ENCODE measurements at regions not wholly inside any gene's neighbourhood (a gene's known extent, or its start where the extent isn't known, plus 50 kb on each side); places are given as distances from the start of the nearest gene placed in this dataset.
"Not testable (repeated sequence)": the region's sequence is repeated elsewhere in the genome, so short reads cannot be mapped to it uniquely, and the experiment has no call there.

DNA sequence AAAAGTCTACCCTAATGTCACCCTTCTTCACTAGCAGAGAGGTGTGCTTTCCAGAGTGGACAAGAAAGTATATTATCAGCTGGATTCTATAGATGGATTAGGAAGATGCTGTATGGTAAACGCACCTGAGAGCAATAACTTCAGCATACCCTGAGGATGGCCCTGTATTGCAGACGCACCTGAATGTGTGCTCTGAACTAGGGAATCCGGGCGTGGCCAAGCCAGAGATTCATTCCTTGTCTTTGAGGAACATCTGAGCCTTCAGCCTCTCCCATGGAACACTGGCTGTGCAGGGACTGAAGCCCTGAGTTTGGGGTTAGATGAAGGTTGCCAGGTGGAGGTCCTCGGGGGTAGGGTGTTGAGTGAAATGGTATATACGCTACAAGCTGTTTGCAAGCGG is 66.2 kb upstream of the NFE2L3 start:
- H3K27me3 ChIP-seq, result no peaks in the 10 kb centered on the region
- DNase-seq, result no peak
- H3K4me3 ChIP-seq, result no peak overlapping the region
- H3K27ac ChIP-seq, result no peak overlapping the region
- no peaks in the 10 kb centered on the region for H3K9me3 ChIP-seq
- TF ChIP-seq, protein P1, sequence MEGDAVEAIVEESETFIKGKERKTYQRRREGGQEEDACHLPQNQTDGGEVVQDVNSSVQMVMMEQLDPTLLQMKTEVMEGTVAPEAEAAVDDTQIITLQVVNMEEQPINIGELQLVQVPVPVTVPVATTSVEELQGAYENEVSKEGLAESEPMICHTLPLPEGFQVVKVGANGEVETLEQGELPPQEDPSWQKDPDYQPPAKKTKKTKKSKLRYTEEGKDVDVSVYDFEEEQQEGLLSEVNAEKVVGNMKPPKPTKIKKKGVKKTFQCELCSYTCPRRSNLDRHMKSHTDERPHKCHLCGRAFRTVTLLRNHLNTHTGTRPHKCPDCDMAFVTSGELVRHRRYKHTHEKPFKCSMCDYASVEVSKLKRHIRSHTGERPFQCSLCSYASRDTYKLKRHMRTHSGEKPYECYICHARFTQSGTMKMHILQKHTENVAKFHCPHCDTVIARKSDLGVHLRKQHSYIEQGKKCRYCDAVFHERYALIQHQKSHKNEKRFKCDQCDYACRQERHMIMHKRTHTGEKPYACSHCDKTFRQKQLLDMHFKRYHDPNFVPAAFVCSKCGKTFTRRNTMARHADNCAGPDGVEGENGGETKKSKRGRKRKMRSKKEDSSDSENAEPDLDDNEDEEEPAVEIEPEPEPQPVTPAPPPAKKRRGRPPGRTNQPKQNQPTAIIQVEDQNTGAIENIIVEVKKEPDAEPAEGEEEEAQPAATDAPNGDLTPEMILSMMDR (IDR thresholded peaks at IDR 0.05), result no peak
- TF ChIP-seq POLR2A (IDR thresholded peaks at IDR 0.05), result no peak
- no peaks in the 10 kb centered on the region for H3K36me3 ChIP-seq
- peaks cover 0 to 6% (median 0%) of the 10 kb centered on the region in 4 donors for H3K4me1 ChIP-seq

DNA sequence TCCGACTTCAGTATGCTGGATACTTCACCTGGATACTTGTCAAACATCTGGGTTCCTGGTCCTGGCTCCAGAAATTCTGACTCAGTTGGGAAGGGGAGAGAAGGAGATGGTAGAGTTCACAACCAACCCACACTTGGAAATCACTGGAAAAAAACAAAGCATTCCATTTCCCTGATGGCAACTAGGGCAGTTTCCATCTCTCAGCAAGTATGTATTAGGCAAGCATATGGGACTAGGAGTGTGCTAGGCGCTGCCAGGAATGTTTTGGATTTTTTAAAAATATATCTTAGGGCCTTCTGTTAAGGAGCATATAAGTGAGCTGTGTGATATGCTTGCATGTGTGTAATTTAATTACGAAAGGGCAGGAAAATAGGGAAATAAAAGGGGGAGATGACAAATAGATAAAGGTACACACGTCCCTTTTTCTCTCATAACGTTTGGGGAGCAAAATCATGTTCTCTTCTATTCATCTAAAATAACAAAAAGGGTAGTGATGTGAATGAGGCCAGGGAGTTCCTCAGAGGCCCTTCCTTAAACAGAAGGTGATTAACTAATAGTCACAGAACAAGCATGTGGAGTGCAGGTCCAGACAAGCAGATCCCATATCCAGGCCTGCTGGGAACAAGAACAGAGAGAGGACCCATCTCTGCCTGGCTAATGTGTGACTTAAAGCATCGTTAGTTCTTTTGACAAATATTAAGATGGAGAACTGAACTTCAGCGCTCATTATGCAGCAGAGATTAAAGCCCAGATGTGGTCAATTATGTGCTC is 64.5 kb upstream of the NFE2L3 start:
- Histone ChIP-seq H3K27ac (no peak overlapping the region), H3K9me3 (no peaks in the 10 kb centered on the region), H3K4me1 (peaks cover 0 to under 1% (median 0%) of the 10 kb centered on the region in 4 donors), H3K27me3 (no peaks in the 10 kb centered on the region), H3K4me3 (no peak overlapping the region), H3K36me3 (no peaks in the 10 kb centered on the region)
- DNase-seq, result no peak
- TF ChIP-seq POLR2A (IDR thresholded peaks at IDR 0.05), result no peak
- TF ChIP-seq, protein P1 (IDR thresholded peaks at IDR 0.05), result no peak

DNA sequence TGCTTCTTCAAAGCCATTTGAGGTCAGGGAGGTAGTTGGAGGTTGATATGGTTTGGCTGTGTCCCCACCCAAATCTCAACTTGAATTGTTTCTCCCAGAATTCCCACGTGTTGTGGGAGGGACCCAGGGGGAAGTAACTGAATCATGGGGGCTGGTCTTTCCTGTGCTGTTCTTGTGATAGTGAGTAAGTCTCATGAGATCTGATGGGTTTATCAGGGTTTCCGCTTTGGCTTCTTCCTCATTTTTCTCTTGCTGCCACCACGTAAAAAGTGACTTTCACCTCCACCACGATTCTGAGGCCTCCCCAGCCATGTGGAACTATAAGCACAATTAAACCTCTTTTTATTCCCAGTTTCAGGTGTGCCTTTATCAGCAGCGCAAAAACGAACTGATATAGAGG is 62.5 kb upstream of the NFE2L3 start:
- H3K27me3 ChIP-seq, H3K4me1 ChIP-seq, H3K36me3 ChIP-seq, H3K4me3 ChIP-seq, DNase-seq, H3K9me3 ChIP-seq: not testable (repeated sequence)
- H3K27ac ChIP-seq, result peak overlapping the region in 1 of 4 donors; percentile 3

DNA sequence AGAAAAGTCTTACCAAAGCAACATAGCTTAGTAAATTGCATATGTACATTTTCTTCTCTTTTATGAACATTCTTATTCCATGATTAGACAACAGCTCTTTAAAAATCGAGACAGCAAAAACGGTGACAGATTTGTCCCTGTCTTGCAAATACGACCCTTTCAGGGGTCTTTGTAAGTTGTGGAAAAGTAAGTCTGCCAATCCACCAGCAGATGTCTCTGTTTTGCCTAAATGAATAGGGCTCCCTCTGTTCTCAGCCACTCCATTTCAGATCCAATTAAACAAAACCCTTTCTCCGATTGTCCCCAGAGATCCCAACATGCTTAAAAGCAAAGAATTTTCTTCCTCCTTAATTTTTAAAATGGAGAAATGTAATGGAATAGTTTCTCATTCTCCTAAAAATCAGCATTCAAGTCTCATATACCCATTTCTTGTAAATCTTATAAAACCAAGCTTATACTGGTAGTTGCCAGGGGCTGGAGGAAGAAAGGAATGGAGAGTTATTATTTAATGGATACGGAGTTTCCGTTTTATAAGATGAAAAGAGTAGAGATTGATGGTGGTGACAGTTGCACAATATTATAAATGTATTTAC is 61.0 kb upstream of the NFE2L3 start:
- peak overlapping the region in 1 of 4 donors; percentile 7 for H3K4me3 ChIP-seq
- no peak overlapping the region for H3K27ac ChIP-seq
- no peak for TF ChIP-seq POLR2A (IDR thresholded peaks at IDR 0.05)
- TF ChIP-seq, protein P1 (IDR thresholded peaks at IDR 0.05), result peak; percentile 27 to 84 (median 70)
- no peaks in the 10 kb centered on the region for H3K4me1 ChIP-seq
- no peaks in the 10 kb centered on the region for H3K36me3 ChIP-seq
- H3K27me3 ChIP-seq, result no peaks in the 10 kb centered on the region
- H3K9me3 ChIP-seq, result no peaks in the 10 kb centered on the region
- DNase-seq, result no peak

DNA sequence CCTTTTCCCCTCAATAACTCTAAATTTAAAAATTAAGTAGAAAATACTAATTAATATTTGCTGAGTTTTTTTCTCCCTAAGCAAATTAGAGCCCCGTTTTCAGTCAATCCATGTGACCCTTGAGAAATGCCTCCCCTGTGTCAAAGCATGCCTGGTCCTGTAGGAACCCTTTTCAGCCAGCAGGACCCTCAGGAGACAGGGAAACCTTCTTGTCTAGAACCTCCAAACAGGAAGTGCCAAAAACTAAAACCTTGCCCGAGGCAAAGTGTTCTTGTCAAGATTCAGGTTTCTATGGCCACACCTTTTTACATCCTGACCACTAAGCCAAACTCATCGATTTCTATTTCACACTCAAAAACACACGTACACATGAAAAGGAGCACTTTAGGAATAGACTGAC is 60.1 kb upstream of the NFE2L3 start:
- no peak for TF ChIP-seq POLR2A (IDR thresholded peaks at IDR 0.05)
- TF ChIP-seq, protein P1 (IDR thresholded peaks at IDR 0.05), result no peak
- no peaks in the 10 kb centered on the region for H3K27me3 ChIP-seq
- H3K9me3 ChIP-seq, result no peaks in the 10 kb centered on the region
- no peak for DNase-seq
- no peaks in the 10 kb centered on the region for H3K36me3 ChIP-seq
- no peak overlapping the region for H3K27ac ChIP-seq
- no peak overlapping the region for H3K4me3 ChIP-seq
- H3K4me1 ChIP-seq, result no peaks in the 10 kb centered on the region

DNA sequence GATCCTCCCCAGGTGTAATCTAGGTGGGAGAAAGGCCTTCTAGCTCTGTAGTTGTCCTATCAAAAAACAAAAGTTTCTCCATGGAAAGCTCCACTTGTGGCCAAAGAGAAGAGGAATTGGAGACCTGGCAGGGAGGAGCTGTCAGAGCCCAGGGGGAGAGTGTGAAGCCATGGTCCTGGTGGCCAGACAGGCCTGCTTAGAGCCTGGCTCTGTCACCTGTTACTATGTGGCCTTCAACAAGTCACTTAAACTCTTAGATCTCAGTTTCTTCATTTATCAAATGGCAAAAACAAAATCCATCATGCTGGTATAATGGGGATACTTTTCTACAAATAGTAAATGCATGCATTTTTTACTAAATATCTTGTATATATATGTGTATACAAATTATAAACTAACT is 59.0 kb upstream of the NFE2L3 start:
- H3K4me1 ChIP-seq, result no peaks in the 10 kb centered on the region
- no peak for DNase-seq
- no peak overlapping the region for H3K4me3 ChIP-seq
- H3K36me3 ChIP-seq, result no peaks in the 10 kb centered on the region
- no peak for TF ChIP-seq POLR2A (IDR thresholded peaks at IDR 0.05)
- TF ChIP-seq, protein P1 (IDR thresholded peaks at IDR 0.05), result no peak
- no peaks in the 10 kb centered on the region for H3K9me3 ChIP-seq
- H3K27me3 ChIP-seq, result no peaks in the 10 kb centered on the region
- no peak overlapping the region for H3K27ac ChIP-seq

Data from Peyer's patch (tissue), 4 donors.